ENCODE measurements at regions not wholly inside any gene's neighbourhood (a gene's known extent, or its start where the extent isn't known, plus 50 kb on each side); places are given as distances from the start of the nearest gene placed in this dataset.

GRCh38 chr13:89862011-89862690, 1485.3 kb upstream of the MIR17HG start:
- Histone ChIP-seq H4K20me1 (ENCODE audit: control insufficient read depth, insufficient read depth, low read depth, low read length) (no peaks in the 10 kb centered on the region), H3K36me3 (ENCODE audit: control insufficient read depth, low read length) (no peaks in the 10 kb centered on the region), H3K79me2 (ENCODE audit: control insufficient read depth, low read length) (no peaks in the 10 kb centered on the region), H3K9me2 (replicated peaks; ENCODE audit: control insufficient read depth, low read length) (no peaks in the 10 kb centered on the region), H3K4me3 (ENCODE audit: low read length) (no peak overlapping the region), H3K27ac (ENCODE audit: low read depth, low read length) (no peak overlapping the region), H3K4me1 (ENCODE audit: control insufficient read depth, low read length) (no peaks in the 10 kb centered on the region), H3K27me3 (ENCODE audit: control insufficient read depth, low read length) (no peaks in the 10 kb centered on the region), H3F3A (ENCODE audit: control insufficient read depth, insufficient read depth) (no peaks in the 10 kb centered on the region), H3K4me2 (ENCODE audit: low read length) (no peak overlapping the region), H3K9me3 (ENCODE audit: control insufficient read depth, insufficient read depth, low read length) (no peaks in the 10 kb centered on the region)
- TF ChIP-seq EZH2phosphoT487 (IDR thresholded peaks at IDR 0.05; ENCODE audit: borderline replicate concordance, low read length) (no peak), CTCF (IDR thresholded peaks at IDR 0.05; ENCODE audit: low read depth, low read length, poor library complexity, severe bottlenecking) (no peak)

- Histone ChIP-seq H3K27ac (ENCODE audit: low read depth, low read length) (no peak overlapping the region), H3K4me2 (ENCODE audit: low read length) (no peak overlapping the region), H3K36me3 (ENCODE audit: control insufficient read depth, low read length) (no peaks in the 10 kb centered on the region), H3K4me1 (ENCODE audit: control insufficient read depth, low read length) (no peaks in the 10 kb centered on the region), H3K9me3 (ENCODE audit: control insufficient read depth, insufficient read depth, low read length) (no peaks in the 10 kb centered on the region), H3K79me2 (ENCODE audit: control insufficient read depth, low read length) (no peaks in the 10 kb centered on the region), H3F3A (ENCODE audit: control insufficient read depth, insufficient read depth) (no peaks in the 10 kb centered on the region), H4K20me1 (ENCODE audit: control insufficient read depth, insufficient read depth, low read depth, low read length) (no peaks in the 10 kb centered on the region), H3K4me3 (ENCODE audit: low read length) (no peak overlapping the region), H3K27me3 (ENCODE audit: control insufficient read depth, low read length) (no peaks in the 10 kb centered on the region), H3K9me2 (replicated peaks; ENCODE audit: control insufficient read depth, low read length) (no peaks in the 10 kb centered on the region)
- TF ChIP-seq CTCF (IDR thresholded peaks at IDR 0.05; ENCODE audit: low read depth, low read length, poor library complexity, severe bottlenecking) = no peak
- TF ChIP-seq EZH2phosphoT487 (IDR thresholded peaks at IDR 0.05; ENCODE audit: borderline replicate concordance, low read length) = no peak
Observed at GRCh38 chr13:89862691-89863036, 1484.8 kb upstream of the MIR17HG start.

GRCh38 chr13:89865164-89866064, 1482.1 kb upstream of the MIR17HG start:
- Histone ChIP-seq H3K27ac (ENCODE audit: low read depth, low read length) (no peak overlapping the region), H3K9me2 (replicated peaks; ENCODE audit: control insufficient read depth, low read length) (no peaks in the 10 kb centered on the region), H3K4me2 (ENCODE audit: low read length) (no peak overlapping the region), H3K4me1 (ENCODE audit: control insufficient read depth, low read length) (no peaks in the 10 kb centered on the region), H3K4me3 (ENCODE audit: low read length) (no peak overlapping the region), H3K79me2 (ENCODE audit: control insufficient read depth, low read length) (no peaks in the 10 kb centered on the region), H3K9me3 (ENCODE audit: control insufficient read depth, insufficient read depth, low read length) (no peaks in the 10 kb centered on the region), H3F3A (ENCODE audit: control insufficient read depth, insufficient read depth) (no peaks in the 10 kb centered on the region), H3K27me3 (ENCODE audit: control insufficient read depth, low read length) (no peaks in the 10 kb centered on the region), H3K36me3 (ENCODE audit: control insufficient read depth, low read length) (no peaks in the 10 kb centered on the region), H4K20me1 (ENCODE audit: control insufficient read depth, insufficient read depth, low read depth, low read length) (no peaks in the 10 kb centered on the region)
- TF ChIP-seq EZH2phosphoT487 (IDR thresholded peaks at IDR 0.05; ENCODE audit: borderline replicate concordance, low read length) (no peak), CTCF (IDR thresholded peaks at IDR 0.05; ENCODE audit: low read depth, low read length, poor library complexity, severe bottlenecking) (no peak)
